ENCODE measurements at regions not wholly inside any gene's neighbourhood (a gene's known extent, or its start where the extent isn't known, plus 50 kb on each side); places are given as distances from the start of the nearest gene placed in this dataset.

DNA sequence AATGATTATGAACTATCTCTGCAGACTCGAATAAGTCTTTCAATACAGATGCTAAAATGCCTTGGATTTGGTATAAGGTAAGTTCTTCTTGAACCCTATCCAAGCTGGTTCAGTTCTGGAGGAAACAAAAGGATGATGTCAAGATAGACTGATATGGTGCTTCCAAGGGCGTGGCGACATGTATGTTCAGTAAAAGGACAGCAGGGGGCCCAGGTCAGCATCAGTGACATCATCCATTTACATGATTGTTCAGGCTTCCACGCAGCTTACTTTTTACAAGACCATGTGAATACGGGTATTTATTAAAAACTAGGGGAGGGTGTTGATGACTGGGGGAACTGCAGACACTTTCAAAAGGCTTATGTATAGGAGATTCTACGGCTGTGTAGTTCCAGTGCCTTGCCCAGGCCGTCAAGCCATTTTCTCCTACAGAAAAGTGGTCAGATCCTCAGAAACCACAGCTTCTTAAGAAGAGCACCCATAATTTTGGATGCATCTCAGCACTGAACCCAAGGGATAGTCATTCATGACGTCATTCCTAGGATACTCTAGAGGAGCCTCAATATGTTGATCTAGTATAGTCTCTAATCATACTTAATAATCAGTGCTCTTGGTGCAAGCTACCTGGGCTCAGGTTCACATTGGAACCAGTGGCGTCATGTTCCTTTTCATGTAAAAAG is 527.7 kb downstream of the FUT8 start:
- ChIA-PET POLR2A (ENCODE audit: low non-redundant PET) (no interaction called here), CTCF (no interaction called here)
- H3K4me1 ChIP-seq (ENCODE audit: insufficient read depth, low read length, poor library complexity, severe bottlenecking): no peaks in the 10 kb centered on the region
- BruUV-seq (replicated peaks): no TSS peak
- H3K27me3 ChIP-seq (replicated peaks; ENCODE audit: insufficient read depth, low read depth, low read length, poor library complexity): no peaks in the 10 kb centered on the region
- intact Hi-C loops (cut with micrococcal nuclease; ENCODE audit: unreplicated experiment): no loop called here
- H3K4me3 ChIP-seq (ENCODE audit: low read depth, low read length, poor library complexity, severe bottlenecking): no peak overlapping the region
- no peak for TF ChIP-seq EZH2 (IDR thresholded peaks at IDR 0.05; ENCODE audit: borderline replicate concordance, low read depth, low read length, poor library complexity, severe bottlenecking)
- no peak overlapping the region for H3K27ac ChIP-seq (ENCODE audit: low read depth, low read length, poor library complexity, severe bottlenecking)
- H3K36me3 ChIP-seq (ENCODE audit: insufficient read depth, low read length, poor library complexity, severe bottlenecking): no peaks in the 10 kb centered on the region
- H3K9me3 ChIP-seq (ENCODE audit: low read depth, low read length, poor library complexity, severe bottlenecking): no peaks in the 10 kb centered on the region
- DNase-seq (ENCODE audit: low spot score): peak; percentile 30

- Histone ChIP-seq H3K36me3 (ENCODE audit: insufficient read depth, low read length, poor library complexity, severe bottlenecking) (no peaks in the 10 kb centered on the region), H3K4me3 (ENCODE audit: low read depth, low read length, poor library complexity, severe bottlenecking) (no peak overlapping the region), H3K27ac (ENCODE audit: low read depth, low read length, poor library complexity, severe bottlenecking) (no peak overlapping the region), H3K27me3 (replicated peaks; ENCODE audit: insufficient read depth, low read depth, low read length, poor library complexity) (no peaks in the 10 kb centered on the region), H3K9me3 (ENCODE audit: low read depth, low read length, poor library complexity, severe bottlenecking) (no peaks in the 10 kb centered on the region), H3K4me1 (ENCODE audit: insufficient read depth, low read length, poor library complexity, severe bottlenecking) (no peaks in the 10 kb centered on the region)
- TF ChIP-seq, protein P1, sequence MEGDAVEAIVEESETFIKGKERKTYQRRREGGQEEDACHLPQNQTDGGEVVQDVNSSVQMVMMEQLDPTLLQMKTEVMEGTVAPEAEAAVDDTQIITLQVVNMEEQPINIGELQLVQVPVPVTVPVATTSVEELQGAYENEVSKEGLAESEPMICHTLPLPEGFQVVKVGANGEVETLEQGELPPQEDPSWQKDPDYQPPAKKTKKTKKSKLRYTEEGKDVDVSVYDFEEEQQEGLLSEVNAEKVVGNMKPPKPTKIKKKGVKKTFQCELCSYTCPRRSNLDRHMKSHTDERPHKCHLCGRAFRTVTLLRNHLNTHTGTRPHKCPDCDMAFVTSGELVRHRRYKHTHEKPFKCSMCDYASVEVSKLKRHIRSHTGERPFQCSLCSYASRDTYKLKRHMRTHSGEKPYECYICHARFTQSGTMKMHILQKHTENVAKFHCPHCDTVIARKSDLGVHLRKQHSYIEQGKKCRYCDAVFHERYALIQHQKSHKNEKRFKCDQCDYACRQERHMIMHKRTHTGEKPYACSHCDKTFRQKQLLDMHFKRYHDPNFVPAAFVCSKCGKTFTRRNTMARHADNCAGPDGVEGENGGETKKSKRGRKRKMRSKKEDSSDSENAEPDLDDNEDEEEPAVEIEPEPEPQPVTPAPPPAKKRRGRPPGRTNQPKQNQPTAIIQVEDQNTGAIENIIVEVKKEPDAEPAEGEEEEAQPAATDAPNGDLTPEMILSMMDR (conservative IDR thresholded peaks at IDR 0.05; ENCODE audit: low read depth, low read length): no peak
- no peak for TF ChIP-seq EZH2 (IDR thresholded peaks at IDR 0.05; ENCODE audit: borderline replicate concordance, low read depth, low read length, poor library complexity, severe bottlenecking)
- POLR2A ChIA-PET (ENCODE audit: low non-redundant PET): no interaction called here
- intact Hi-C loops (cut with micrococcal nuclease; ENCODE audit: unreplicated experiment): no loop called here
- no TSS peak for BruUV-seq (replicated peaks)
- no peak for DNase-seq (ENCODE audit: low spot score)
- CTCF ChIA-PET: no interaction called here
Measured at GRCh38 chr14:65941091-65941490, 528.6 kb downstream of the FUT8 start.

- POLR2A ChIA-PET (ENCODE audit: low non-redundant PET): no interaction called here
Measured at GRCh38 chr14:65943150-65943549, 530.6 kb downstream of the FUT8 start.

More at GRCh38 chr14:65943150-65943549, 530.6 kb downstream of the FUT8 start:
- no peak for DNase-seq (ENCODE audit: low spot score)
- Histone ChIP-seq H3K27me3 (replicated peaks; ENCODE audit: insufficient read depth, low read depth, low read length, poor library complexity) (no peaks in the 10 kb centered on the region), H3K9me3 (ENCODE audit: low read depth, low read length, poor library complexity, severe bottlenecking) (no peaks in the 10 kb centered on the region), H3K4me1 (ENCODE audit: insufficient read depth, low read length, poor library complexity, severe bottlenecking) (no peaks in the 10 kb centered on the region), H3K27ac (ENCODE audit: low read depth, low read length, poor library complexity, severe bottlenecking) (no peak overlapping the region), H3K4me3 (ENCODE audit: low read depth, low read length, poor library complexity, severe bottlenecking) (no peak overlapping the region), H3K36me3 (ENCODE audit: insufficient read depth, low read length, poor library complexity, severe bottlenecking) (no peaks in the 10 kb centered on the region)
- BruUV-seq (replicated peaks): no TSS peak
- CTCF ChIA-PET: no interaction called here
- intact Hi-C loops (cut with micrococcal nuclease; ENCODE audit: unreplicated experiment): no loop called here
- no peak for TF ChIP-seq EZH2 (IDR thresholded peaks at IDR 0.05; ENCODE audit: borderline replicate concordance, low read depth, low read length, poor library complexity, severe bottlenecking)
- TF ChIP-seq, protein P1 (conservative IDR thresholded peaks at IDR 0.05; ENCODE audit: low read depth, low read length): no peak
